Peyer's patch (tissue), 4 donors: ENCODE measurements at regions not wholly inside any gene's neighbourhood (a gene's known extent, or its start where the extent isn't known, plus 50 kb on each side); places are given as distances from the start of the nearest gene placed in this dataset.
A peak's percentile ranks its signal among the peaks of the same experiment; 100 is the strongest.

Experiments
- DNase-seq, 3 donors: peaks; one replicate each; pipeline ENCODE4 v3.0.0-alpha.2; 2017 to 2019
- H3K27ac ChIP-seq, 4 donors: fragments of 200-600 bp; sonication (generic); one replicate each; pipeline ENCODE4 v1.5.1; 2016 to 2019
- H3K27me3 ChIP-seq, 2 donors: fragments of 200-600 bp; sonication (generic); one replicate each; pipeline ENCODE4 v1.5.1; 2019
- H3K36me3 ChIP-seq, 3 donors: fragments of 200-600 bp; sonication (generic); one replicate each; pipeline ENCODE4 v1.5.1; 2016 to 2019
- H3K4me1 ChIP-seq, 4 donors: fragments of 200-600 bp; sonication (generic); one replicate each; pipeline ENCODE4 v1.5.1; 2016 to 2019
- H3K4me3 ChIP-seq, 4 donors: fragments of 200-600 bp; sonication (generic); 1 replicate in 3 of 4; 2 replicates in 1 of 4; pipeline ENCODE4 v1.5.1; 2016 to 2019; ENCODE audit warnings: mild to moderate bottlenecking in 1 of 4
- H3K9me3 ChIP-seq, 4 donors: fragments of 200-600 bp; sonication (generic); one replicate each; pipeline ENCODE4 v1.5.1; 2016 to 2019; ENCODE audit warnings: mild to moderate bottlenecking in 1 of 4
- CTCF ChIP-seq, 6 experiments: fragments of 450-650 bp in 4 of 6; fragments of 200-600 bp in 2 of 6; sonication (generic) in 1 of 6; IDR thresholded peaks; one replicate each; pipeline ENCODE4 v1.5.1; 2017 to 2019; ENCODE audit warnings: antibody characterized with exemption in 6 of 6, mild to moderate bottlenecking in 3 of 6, moderate library complexity in 1 of 6
- POLR2A ChIP-seq, 2 donors: fragments of 450-650 bp; IDR thresholded peaks; one replicate each; pipeline ENCODE4 v1.5.1; 2017; ENCODE audit warnings: antibody characterized with exemption in 2 of 2, mild to moderate bottlenecking in 2 of 2, moderate library complexity in 2 of 2

- no peak for TF ChIP-seq POLR2A (IDR thresholded peaks at IDR 0.05)
- TF ChIP-seq CTCF (IDR thresholded peaks at IDR 0.05) = no peak
- Histone ChIP-seq H3K4me1 (peaks cover 0 to 15% (median 0%) of the 10 kb centered on the region in 4 donors), H3K4me3 (no peak overlapping the region), H3K36me3 (no peaks in the 10 kb centered on the region), H3K9me3 (no peaks in the 10 kb centered on the region), H3K27me3 (peaks cover 0 to 7% of the 10 kb centered on the region in 2 donors), H3K27ac (no peak overlapping the region)
- no peak for DNase-seq
Observed at GRCh38 chr10:128539510-128540127, 413.4 kb upstream of the MKI67 start.

DNA sequence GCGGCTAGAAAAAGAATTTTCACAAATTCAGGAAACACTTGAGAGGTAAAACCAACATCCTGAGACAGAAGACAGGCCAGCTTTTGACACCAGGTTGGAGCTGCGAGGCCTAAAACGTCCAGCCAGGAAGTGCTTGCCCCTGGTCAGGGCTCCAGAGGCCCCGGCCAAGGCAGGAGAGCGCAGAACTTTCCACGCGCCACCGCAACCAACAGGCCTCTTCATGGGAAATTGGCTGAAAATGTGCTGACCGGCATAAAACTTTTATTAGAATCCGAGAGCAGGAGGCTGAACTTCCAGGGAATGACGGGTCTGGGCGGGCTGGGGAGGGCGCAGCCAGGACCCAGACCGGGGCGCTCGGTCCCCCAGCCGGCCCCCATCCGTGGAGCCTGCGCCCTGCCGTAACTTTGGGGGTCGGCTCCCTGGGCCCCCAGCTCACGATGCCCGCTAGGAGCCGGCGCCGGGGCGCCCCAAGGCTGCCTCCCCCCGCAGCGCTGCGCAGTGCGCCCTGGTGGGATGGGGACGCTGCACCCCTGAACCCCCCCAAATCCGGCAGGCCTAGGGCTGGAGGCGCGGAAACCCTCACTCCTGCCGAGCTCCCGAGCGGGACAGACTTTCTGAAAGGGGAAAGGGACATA lies 414.0 kb upstream of the MKI67 start:
- H3K27me3 ChIP-seq = peaks cover 0 to 7% of the 10 kb centered on the region in 2 donors

DNA sequence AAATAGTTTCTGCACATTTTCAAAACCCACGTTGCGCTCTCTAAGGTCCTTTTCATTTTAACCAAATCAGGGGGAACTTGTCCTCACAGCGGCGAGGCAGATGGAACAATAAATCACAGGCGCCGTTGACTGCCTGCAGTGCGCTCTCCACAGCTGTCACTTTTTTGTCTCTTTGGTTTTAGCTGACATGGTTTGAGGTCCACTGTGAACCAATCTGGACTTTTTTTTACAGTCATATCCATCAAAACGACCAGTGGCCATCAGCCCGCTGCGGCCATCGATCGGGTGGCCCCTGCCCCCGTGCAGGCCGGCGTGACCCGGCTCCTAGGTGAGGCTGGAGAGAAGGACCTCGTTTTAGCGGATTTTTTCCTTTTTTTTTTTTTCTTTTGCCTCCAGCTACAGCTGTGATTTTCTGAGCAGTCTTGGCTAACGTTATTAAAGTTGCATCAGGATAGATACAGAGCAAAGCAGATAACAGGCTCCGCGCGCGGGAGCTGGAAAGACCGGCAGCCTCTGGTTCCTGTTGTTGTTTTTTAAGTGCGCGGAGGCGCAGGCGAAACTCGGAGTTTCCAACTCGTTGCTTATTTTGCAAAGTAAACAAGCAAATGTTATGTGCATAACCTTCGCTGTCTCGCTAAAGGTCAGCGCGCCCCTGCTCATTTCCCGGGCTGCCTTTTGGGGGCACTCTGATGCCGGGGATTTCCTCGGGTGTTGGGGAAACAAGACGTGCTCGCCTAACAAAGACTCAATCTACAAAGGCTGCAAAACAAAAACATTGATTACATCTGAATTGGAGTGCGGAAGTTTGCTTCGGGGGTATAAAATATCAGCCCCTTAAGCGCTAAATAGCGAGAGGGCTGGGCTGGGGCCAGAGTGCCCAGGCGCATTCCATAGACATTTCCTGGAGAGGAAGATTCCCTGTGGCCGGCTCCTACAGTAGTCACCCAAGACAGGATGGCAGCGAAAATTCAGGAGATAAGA lies 414.8 kb upstream of the MKI67 start:
- H3K4me3 ChIP-seq = no peak overlapping the region
- DNase-seq = no peak
- peaks cover 0 to 7% of the 10 kb centered on the region in 2 donors for H3K27me3 ChIP-seq

More for the DNA sequence above, 414.0 kb upstream of the MKI67 start:
- Histone ChIP-seq H3K9me3 (no peaks in the 10 kb centered on the region), H3K36me3 (no peaks in the 10 kb centered on the region), H3K4me1 (peaks cover 0 to 15% (median 0%) of the 10 kb centered on the region in 4 donors), H3K27ac (no peak overlapping the region), H3K4me3 (no peak overlapping the region)
- DNase-seq = no peak
- TF ChIP-seq POLR2A (IDR thresholded peaks at IDR 0.05) = no peak
- no peak for TF ChIP-seq CTCF (IDR thresholded peaks at IDR 0.05)

GRCh38 chr10:128541926-128542475 lies 415.8 kb upstream of the MKI67 start:
- TF ChIP-seq CTCF (IDR thresholded peaks at IDR 0.05) (no peak), POLR2A (IDR thresholded peaks at IDR 0.05) (no peak)
- no peaks in the 10 kb centered on the region for H3K36me3 ChIP-seq
- no peak overlapping the region for H3K27ac ChIP-seq
- DNase-seq = no peak
- no peaks in the 10 kb centered on the region for H3K9me3 ChIP-seq
- peaks cover 0 to 7% of the 10 kb centered on the region in 2 donors for H3K27me3 ChIP-seq
- no peak overlapping the region for H3K4me3 ChIP-seq
- peaks cover 0 to 15% (median 0%) of the 10 kb centered on the region in 4 donors for H3K4me1 ChIP-seq

More for the DNA sequence above, 414.8 kb upstream of the MKI67 start:
- TF ChIP-seq POLR2A (IDR thresholded peaks at IDR 0.05) (no peak), CTCF (IDR thresholded peaks at IDR 0.05) (peak in 1 of 6 experiments; percentile 13)
- Histone ChIP-seq H3K27ac (no peak overlapping the region), H3K36me3 (no peaks in the 10 kb centered on the region), H3K9me3 (no peaks in the 10 kb centered on the region), H3K4me1 (peaks cover 0 to 15% (median 0%) of the 10 kb centered on the region in 4 donors)

DNA sequence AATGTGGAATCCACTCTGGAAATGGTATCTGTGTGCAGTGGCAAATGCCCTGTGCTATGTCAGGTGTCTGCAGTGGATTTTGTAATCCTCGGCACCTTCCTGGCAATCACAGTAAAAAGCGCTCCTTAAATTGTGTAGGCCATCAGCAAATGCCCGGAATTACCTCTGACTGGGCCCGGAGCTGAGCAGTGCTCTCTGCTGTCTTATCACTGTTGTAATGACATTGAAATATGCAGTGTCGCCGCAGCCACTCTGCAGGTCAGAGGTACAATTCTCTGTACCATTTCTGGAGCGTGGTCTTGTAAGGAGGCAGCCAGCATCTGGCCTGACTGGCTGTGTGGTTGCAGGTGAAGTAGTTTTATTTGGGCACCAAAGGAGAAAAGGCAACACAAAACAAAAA lies 416.4 kb upstream of the MKI67 start:
- DNase-seq = no peak
- no peak for TF ChIP-seq CTCF (IDR thresholded peaks at IDR 0.05)
- Histone ChIP-seq H3K36me3 (no peaks in the 10 kb centered on the region), H3K27me3 (peaks cover 0 to 4% of the 10 kb centered on the region in 2 donors), H3K4me1 (peaks cover 0 to 15% (median 0%) of the 10 kb centered on the region in 4 donors), H3K9me3 (no peaks in the 10 kb centered on the region), H3K27ac (no peak overlapping the region), H3K4me3 (no peak overlapping the region)
